Astrocyte (in vitro differentiated cells and primary cell): ENCODE measurements at regions not wholly inside any gene's neighbourhood (a gene's known extent, or its start where the extent isn't known, plus 50 kb on each side); places are given as distances from the start of the nearest gene placed in this dataset.

Source experiments
- DNase-seq: peaks from one replicate; pipeline ENCODE4 v3.0.0-alpha.2; 2010; ENCODE audit warnings: low read depth
- FAIRE-seq: peaks from 2 replicates; lab custom pipeline; 2011; peaks lifted over from hg19 to GRCh38; lab: Jason Lieb, UNC
- H2AFZ ChIP-seq: 2 replicates; pipeline ENCODE4 v1.6.0; 2012; ENCODE audit warnings: low read depth, low read length, inconsistent platforms
- H3K27ac ChIP-seq: 2 replicates; pipeline ENCODE4 v1.5.1; 2011; ENCODE audit warnings: low read depth, low read length, inconsistent platforms
- H3K27me3 ChIP-seq: 2 replicates; pipeline ENCODE4 v1.6.0; 2011; ENCODE audit warnings: low read length, inconsistent platforms; ENCODE audit not compliant: insufficient read depth
- H3K36me3 ChIP-seq: 2 replicates; pipeline ENCODE4 v1.5.1; 2011; ENCODE audit warnings: low read length, inconsistent platforms; ENCODE audit not compliant: insufficient read depth
- H3K4me1 ChIP-seq: 2 replicates; pipeline ENCODE4 v1.5.1; 2011; ENCODE audit warnings: low read length, inconsistent platforms; ENCODE audit not compliant: insufficient read depth
- H3K4me2 ChIP-seq: 2 replicates; pipeline ENCODE4 v1.6.0; 2012; ENCODE audit warnings: low read length, inconsistent platforms
- H3K4me3 ChIP-seq: 2 replicates; pipeline ENCODE4 v1.5.1; 2011; ENCODE audit warnings: low read depth, mild to moderate bottlenecking, low read length, inconsistent platforms; ENCODE audit not compliant: insufficient read depth
- H3K79me2 ChIP-seq: 2 replicates; pipeline ENCODE4 v1.6.0; 2012; ENCODE audit warnings: mild to moderate bottlenecking, low read length, inconsistent platforms; ENCODE audit not compliant: insufficient read depth
- H3K9ac ChIP-seq: 2 replicates; pipeline ENCODE4 v1.6.0; 2012; ENCODE audit warnings: mild to moderate bottlenecking, low read length, inconsistent platforms
- H3K9me3 ChIP-seq: 2 replicates; pipeline ENCODE4 v1.5.1; 2012; ENCODE audit warnings: low read depth, mild to moderate bottlenecking, low read length, inconsistent platforms; ENCODE audit not compliant: insufficient read depth
- H4K20me1 ChIP-seq: 2 replicates; pipeline ENCODE4 v1.6.0; 2012; ENCODE audit warnings: low read length, inconsistent platforms; ENCODE audit not compliant: insufficient read depth
- H3K27ac Mint-ChIP-seq: one replicate; pipeline ENCODE4 v1.8.0; 2021; ENCODE audit warnings: mild to moderate bottlenecking, mixed read lengths; ENCODE audit not compliant: unreplicated experiment
- H3K27me3 Mint-ChIP-seq: one replicate; pipeline ENCODE4 v1.8.0; 2021; ENCODE audit warnings: low read depth, mixed read lengths; ENCODE audit not compliant: unreplicated experiment
- H3K36me3 Mint-ChIP-seq: one replicate; pipeline ENCODE4 v1.8.0; 2021; ENCODE audit warnings: low read depth, mixed read lengths; ENCODE audit not compliant: unreplicated experiment
- H3K4me1 Mint-ChIP-seq: one replicate; pipeline ENCODE4 v1.8.0; 2021; ENCODE audit warnings: low read depth, mixed read lengths; ENCODE audit not compliant: unreplicated experiment
- H3K4me3 Mint-ChIP-seq: one replicate; pipeline ENCODE4 v1.8.0; 2021; ENCODE audit warnings: mild to moderate bottlenecking, moderate library complexity, mixed read lengths; ENCODE audit not compliant: unreplicated experiment
- H3K9me3 Mint-ChIP-seq: one replicate; pipeline ENCODE4 v1.8.0; 2021; ENCODE audit warnings: mild to moderate bottlenecking, mixed read lengths; ENCODE audit not compliant: unreplicated experiment
- CTCF ChIP-seq: IDR thresholded peaks from 2 replicates; pipeline ENCODE4 v1.5.1; 2011; ENCODE audit warnings: low read depth, mild to moderate bottlenecking, inconsistent platforms, low read length, moderate library complexity; ENCODE audit not compliant: insufficient read depth
- EZH2 ChIP-seq: IDR thresholded peaks from 2 replicates; pipeline ENCODE4 v1.6.1; 2012; ENCODE audit warnings: mild to moderate bottlenecking, low read length, inconsistent platforms; ENCODE audit not compliant: insufficient read depth

GRCh38 chr6:90973188-90973587 is 386.3 kb upstream of the MAP3K7 start:
- no peak overlapping the region for H3K4me3 ChIP-seq
- no peaks in the 10 kb centered on the region for H3K27me3 Mint-ChIP-seq

GRCh38 chr6:90970672-90971071 is 383.8 kb upstream of the MAP3K7 start:
- no peaks in the 10 kb centered on the region for H3K79me2 ChIP-seq
- no peaks in the 10 kb centered on the region for H3K9me3 ChIP-seq
- no peaks in the 10 kb centered on the region for H3K36me3 Mint-ChIP-seq
- H3K4me1 Mint-ChIP-seq = peaks cover under 1% of the 10 kb centered on the region
- no peak overlapping the region for H3K9ac ChIP-seq
- no peak overlapping the region for H3K4me2 ChIP-seq
- H3K27me3 Mint-ChIP-seq = no peaks in the 10 kb centered on the region
- peaks cover 2% of the 10 kb centered on the region for H3K9me3 Mint-ChIP-seq
- H4K20me1 ChIP-seq = no peaks in the 10 kb centered on the region
- FAIRE-seq (no peak), DNase-seq (no peak)
- no peak overlapping the region for H2AFZ ChIP-seq
- no peak for TF ChIP-seq EZH2
- no peak for TF ChIP-seq CTCF
- no peaks in the 10 kb centered on the region for H3K4me1 ChIP-seq
- H3K27ac ChIP-seq = no peak overlapping the region
- no peaks in the 10 kb centered on the region for H3K36me3 ChIP-seq
- no peak overlapping the region for H3K27ac Mint-ChIP-seq
- H3K4me3 ChIP-seq = no peak overlapping the region
- H3K27me3 ChIP-seq = no peaks in the 10 kb centered on the region
- no peak overlapping the region for H3K4me3 Mint-ChIP-seq

More at GRCh38 chr6:90973188-90973587, 386.3 kb upstream of the MAP3K7 start:
- Mint-ChIP-seq H3K4me1 (peaks cover 20% of the 10 kb centered on the region), H3K4me3 (no peak overlapping the region), H3K9me3 (peaks cover 2% of the 10 kb centered on the region), H3K27ac (no peak overlapping the region), H3K36me3 (no peaks in the 10 kb centered on the region)
- H3K27ac ChIP-seq = no peak overlapping the region
- no peaks in the 10 kb centered on the region for H3K36me3 ChIP-seq
- no peaks in the 10 kb centered on the region for H3K79me2 ChIP-seq
- FAIRE-seq = no peak
- H3K4me2 ChIP-seq = no peak overlapping the region
- no peaks in the 10 kb centered on the region for H4K20me1 ChIP-seq
- no peaks in the 10 kb centered on the region for H3K4me1 ChIP-seq
- no peak overlapping the region for H2AFZ ChIP-seq
- H3K27me3 ChIP-seq = no peaks in the 10 kb centered on the region
- no peak for DNase-seq
- TF ChIP-seq EZH2 (no peak), CTCF (no peak)
- H3K9ac ChIP-seq = no peak overlapping the region
- H3K9me3 ChIP-seq = no peaks in the 10 kb centered on the region

GRCh38 chr6:90967471-90967870 is 380.6 kb upstream of the MAP3K7 start:
- no peaks in the 10 kb centered on the region for H3K36me3 ChIP-seq
- DNase-seq (no peak), FAIRE-seq (no peak)
- no peak overlapping the region for H3K4me3 ChIP-seq
- TF ChIP-seq EZH2 = no peak
- no peak for TF ChIP-seq CTCF
- peaks cover 2% of the 10 kb centered on the region for H3K27me3 ChIP-seq
- H3K4me2 ChIP-seq = no peak overlapping the region
- no peak overlapping the region for H2AFZ ChIP-seq
- H3K9me3 ChIP-seq = no peaks in the 10 kb centered on the region
- Mint-ChIP-seq H3K36me3 (no peaks in the 10 kb centered on the region), H3K4me1 (no peaks in the 10 kb centered on the region), H3K4me3 (no peak overlapping the region), H3K27ac (no peak overlapping the region), H3K9me3 (no peaks in the 10 kb centered on the region), H3K27me3 (no peaks in the 10 kb centered on the region)
- no peaks in the 10 kb centered on the region for H4K20me1 ChIP-seq
- no peak overlapping the region for H3K27ac ChIP-seq
- no peaks in the 10 kb centered on the region for H3K4me1 ChIP-seq
- no peak overlapping the region for H3K9ac ChIP-seq
- no peaks in the 10 kb centered on the region for H3K79me2 ChIP-seq
